Sigmoid colon (tissue), 6 donors: ENCODE measurements at regions not wholly inside any gene's neighbourhood (a gene's known extent, or its start where the extent isn't known, plus 50 kb on each side); places are given as distances from the start of the nearest gene placed in this dataset.

Experiments
- DNase-seq: peaks from one replicate; pipeline ENCODE4 v3.0.0-alpha.2; 2019
- H3K27ac ChIP-seq, 4 donors: fragments of 200-600 bp; sonication (generic); one replicate each; pipeline ENCODE4 v1.5.1; 2016 to 2019; ENCODE audit warnings: mild to moderate bottlenecking in 1 of 4
- H3K27me3 ChIP-seq, 3 donors: fragments of 200-600 bp; sonication (generic); one replicate each; pipeline ENCODE4 v1.5.1; 2019; ENCODE audit warnings: mild to moderate bottlenecking in 1 of 3
- H3K36me3 ChIP-seq, 4 donors: fragments of 200-600 bp; sonication (generic); one replicate each; pipeline ENCODE4 v1.5.1; 2016 to 2019
- H3K4me1 ChIP-seq, 4 donors: fragments of 200-600 bp; sonication (generic); one replicate each; pipeline ENCODE4 v1.5.1; 2017 to 2019
- H3K4me3 ChIP-seq, 4 donors: fragments of 200-600 bp; sonication (generic); one replicate each; pipeline ENCODE4 v1.5.1; 2017 to 2019; ENCODE audit warnings: mild to moderate bottlenecking in 2 of 4, moderate library complexity in 1 of 4
- H3K9me3 ChIP-seq, 4 donors: fragments of 200-600 bp in 3 of 4; sonication (generic) in 3 of 4; one replicate each; pipeline versions ENCODE4 v1.5.1 to v1.6.1; 2013 to 2019
- CTCF ChIP-seq, 4 experiments: fragments of 450-650 bp in 3 of 4; fragments of 200-600 bp in 1 of 4; IDR thresholded peaks; one replicate each; pipeline ENCODE4 v1.5.1; 2016 to 2019; ENCODE audit warnings: antibody characterized with exemption in 4 of 4, mild to moderate bottlenecking in 3 of 4, moderate library complexity in 2 of 4
- EP300 ChIP-seq, 4 donors: sonication (generic); formaldehyde crosslinking; IDR thresholded peaks; one replicate each; pipeline ENCODE4 v1.6.1; 2017; ENCODE audit warnings: antibody characterized with exemption in 4 of 4
- POLR2A ChIP-seq, 2 donors: fragments of 450-650 bp; IDR thresholded peaks; one replicate each; pipeline ENCODE4 v1.6.1; 2016; ENCODE audit warnings: antibody characterized with exemption in 2 of 2, mild to moderate bottlenecking in 2 of 2, moderate library complexity in 2 of 2
- POLR2AphosphoS5 ChIP-seq, 4 donors: sonication (generic); formaldehyde crosslinking; IDR thresholded peaks; one replicate each; pipeline ENCODE4 v1.6.1; 2017; ENCODE audit warnings: antibody characterized with exemption in 4 of 4
- WGBS, 2 donors: extraction: QIAGEN DNeasy Blood & Tissue Kit; methylation state at CpG; one replicate each; pipeline ENCODE4 v1.1.7; 2013; 5-methylcytosine and 5-hydroxymethylcytosine counted together
- intact Hi-C: fragments of 100-400 bp; cut with DNase I; formaldehyde crosslinking; loops from one replicate; pipeline ENCODE4 v1.15.1; 2023
- donor health status: healthy with polysubstance abuse.
- donor health status: healthy.

- H3K4me3 ChIP-seq = no peak overlapping the region
- 66 to 69% methylated on average over 2 of the region's 2 CpGs for WGBS, 2 donors
- peaks cover 0 to 2% (median 0%) of the 10 kb centered on the region in 4 donors for H3K9me3 ChIP-seq
- intact Hi-C loops = no loop called here
- no peak for DNase-seq
- TF ChIP-seq CTCF (IDR thresholded peaks at IDR 0.05) (no peak), POLR2A (IDR thresholded peaks at IDR 0.05) (no peak), EP300 (IDR thresholded peaks at IDR 0.05) (no peak), POLR2AphosphoS5 (IDR thresholded peaks at IDR 0.05) (no peak)
- H3K27ac ChIP-seq = peak overlapping the region in 3 of 4 donors; percentile 19 to 76 (median 48)
- no peaks in the 10 kb centered on the region for H3K36me3 ChIP-seq
- H3K4me1 ChIP-seq = peaks cover 0 to 14% (median 10%) of the 10 kb centered on the region in 4 donors
- no peaks in the 10 kb centered on the region for H3K27me3 ChIP-seq
Observed at GRCh38 chr12:93191423-93191822, 186.3 kb upstream of the NUDT4 start.

- peaks cover 0 to 14% (median 10%) of the 10 kb centered on the region in 4 donors for H3K4me1 ChIP-seq
- no peaks in the 10 kb centered on the region for H3K27me3 ChIP-seq
- H3K36me3 ChIP-seq = no peaks in the 10 kb centered on the region
- TF ChIP-seq POLR2A (IDR thresholded peaks at IDR 0.05) (no peak), POLR2AphosphoS5 (IDR thresholded peaks at IDR 0.05) (peak in 1 of 4 donors; percentile 29)
- intact Hi-C loops = no loop called here
- peak overlapping the region in 2 of 4 donors; percentile 48 to 76 for H3K27ac ChIP-seq
- DNase-seq = no peak
- 79 to 90% methylated on average over 8 of the region's 8 CpGs for WGBS, 2 donors
- peaks cover 0 to 2% (median 0%) of the 10 kb centered on the region in 4 donors for H3K9me3 ChIP-seq
- no peak overlapping the region for H3K4me3 ChIP-seq
Observed at GRCh38 chr12:93191956-93192355, 185.8 kb upstream of the NUDT4 start.

GRCh38 chr12:93192878-93193277, 184.8 kb upstream of the NUDT4 start:
- DNase-seq = no peak
- Histone ChIP-seq H3K4me1 (peaks cover 0 to 21% (median 14%) of the 10 kb centered on the region in 4 donors), H3K36me3 (no peaks in the 10 kb centered on the region), H3K27ac (no peak overlapping the region), H3K9me3 (peaks cover 0 to 2% (median 0%) of the 10 kb centered on the region in 4 donors), H3K4me3 (no peak overlapping the region), H3K27me3 (no peaks in the 10 kb centered on the region)
- 98 to 100% methylated on average over 1 of the region's 1 CpG for WGBS, 2 donors
- intact Hi-C loops = no loop called here
- no peak for TF ChIP-seq EP300 (IDR thresholded peaks at IDR 0.05)
- no peak for TF ChIP-seq CTCF (IDR thresholded peaks at IDR 0.05)
- TF ChIP-seq POLR2A (IDR thresholded peaks at IDR 0.05) = no peak
- no peak for TF ChIP-seq POLR2AphosphoS5 (IDR thresholded peaks at IDR 0.05)

- Histone ChIP-seq H3K4me1 (peaks cover 0 to 29% (median 16%) of the 10 kb centered on the region in 4 donors), H3K36me3 (no peaks in the 10 kb centered on the region), H3K27me3 (no peaks in the 10 kb centered on the region), H3K9me3 (peaks cover 0 to 2% (median 0%) of the 10 kb centered on the region in 4 donors), H3K27ac (no peak overlapping the region), H3K4me3 (no peak overlapping the region)
- 90 to 92% methylated on average over 4 of the region's 4 CpGs for WGBS, 2 donors
- intact Hi-C loops = no loop called here
- no peak for TF ChIP-seq POLR2A (IDR thresholded peaks at IDR 0.05)
- no peak for TF ChIP-seq POLR2AphosphoS5 (IDR thresholded peaks at IDR 0.05)
- TF ChIP-seq CTCF (IDR thresholded peaks at IDR 0.05) = no peak
- no peak for TF ChIP-seq EP300 (IDR thresholded peaks at IDR 0.05)
- no peak for DNase-seq
Observed at GRCh38 chr12:93195511-93195910, 182.2 kb upstream of the NUDT4 start.

GRCh38 chr12:93197067-93197593, 180.6 kb upstream of the NUDT4 start:
- peak overlapping the region in 1 of 4 donors; percentile 7 for H3K27ac ChIP-seq
- H3K4me3 ChIP-seq = no peak overlapping the region
- WGBS, 2 donors = 83 to 89% methylated on average over 1 of the region's 1 CpG
- peaks cover 0 to 2% (median 0%) of the 10 kb centered on the region in 4 donors for H3K9me3 ChIP-seq
- intact Hi-C loops = no loop called here
- H3K27me3 ChIP-seq = no peaks in the 10 kb centered on the region
- DNase-seq = no peak
- no peak for TF ChIP-seq POLR2AphosphoS5 (IDR thresholded peaks at IDR 0.05)
- TF ChIP-seq EP300 (IDR thresholded peaks at IDR 0.05) = no peak
- H3K4me1 ChIP-seq = peaks cover 0 to 18% (median 7%) of the 10 kb centered on the region in 4 donors
- H3K36me3 ChIP-seq = no peaks in the 10 kb centered on the region

GRCh38 chr12:93198086-93198485, 179.6 kb upstream of the NUDT4 start:
- Histone ChIP-seq H3K4me3 (no peak overlapping the region), H3K27me3 (no peaks in the 10 kb centered on the region), H3K4me1 (peaks cover 0 to 16% (median 6%) of the 10 kb centered on the region in 4 donors), H3K9me3 (peaks cover 0 to 2% (median 0%) of the 10 kb centered on the region in 4 donors), H3K27ac (no peak overlapping the region), H3K36me3 (no peaks in the 10 kb centered on the region)
- 75 to 78% methylated on average over 4 of the region's 4 CpGs for WGBS, 2 donors
- intact Hi-C loops = no loop called here
- TF ChIP-seq CTCF (IDR thresholded peaks at IDR 0.05) (no peak), POLR2A (IDR thresholded peaks at IDR 0.05) (no peak), EP300 (IDR thresholded peaks at IDR 0.05) (no peak), POLR2AphosphoS5 (IDR thresholded peaks at IDR 0.05) (no peak)
- no peak for DNase-seq
